LNCaP clone FGC (cell line): ENCODE measurements at regions not wholly inside any gene's neighbourhood (a gene's known extent, or its start where the extent isn't known, plus 50 kb on each side); places are given as distances from the start of the nearest gene placed in this dataset.

Experiments used
- DNase-seq: peaks from one replicate; pipeline ENCODE4 v3.0.0-alpha.2; 2011; ENCODE audit warnings: low read depth
- H3K4me3 ChIP-seq: 2 replicates; pipeline ENCODE4 v1.5.1; 2011; ENCODE audit warnings: mild to moderate bottlenecking, low read depth, low read length, control low read depth
- TF ChIP-seq, protein P1 (sequence below): IDR thresholded peaks from 2 replicates; pipeline ENCODE4 v1.5.1; 2012; ENCODE audit warnings: mild to moderate bottlenecking; ENCODE audit not compliant: control insufficient read depth, insufficient read depth; ENCODE audit errors: extremely low read depth

GRCh38 chr6:138570725-138571029 is 71.4 kb upstream of the NHSL1 start:
- DNase-seq = no peak
- H3K4me3 ChIP-seq = no peak overlapping the region
- TF ChIP-seq, protein P1, sequence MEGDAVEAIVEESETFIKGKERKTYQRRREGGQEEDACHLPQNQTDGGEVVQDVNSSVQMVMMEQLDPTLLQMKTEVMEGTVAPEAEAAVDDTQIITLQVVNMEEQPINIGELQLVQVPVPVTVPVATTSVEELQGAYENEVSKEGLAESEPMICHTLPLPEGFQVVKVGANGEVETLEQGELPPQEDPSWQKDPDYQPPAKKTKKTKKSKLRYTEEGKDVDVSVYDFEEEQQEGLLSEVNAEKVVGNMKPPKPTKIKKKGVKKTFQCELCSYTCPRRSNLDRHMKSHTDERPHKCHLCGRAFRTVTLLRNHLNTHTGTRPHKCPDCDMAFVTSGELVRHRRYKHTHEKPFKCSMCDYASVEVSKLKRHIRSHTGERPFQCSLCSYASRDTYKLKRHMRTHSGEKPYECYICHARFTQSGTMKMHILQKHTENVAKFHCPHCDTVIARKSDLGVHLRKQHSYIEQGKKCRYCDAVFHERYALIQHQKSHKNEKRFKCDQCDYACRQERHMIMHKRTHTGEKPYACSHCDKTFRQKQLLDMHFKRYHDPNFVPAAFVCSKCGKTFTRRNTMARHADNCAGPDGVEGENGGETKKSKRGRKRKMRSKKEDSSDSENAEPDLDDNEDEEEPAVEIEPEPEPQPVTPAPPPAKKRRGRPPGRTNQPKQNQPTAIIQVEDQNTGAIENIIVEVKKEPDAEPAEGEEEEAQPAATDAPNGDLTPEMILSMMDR = no peak

DNA sequence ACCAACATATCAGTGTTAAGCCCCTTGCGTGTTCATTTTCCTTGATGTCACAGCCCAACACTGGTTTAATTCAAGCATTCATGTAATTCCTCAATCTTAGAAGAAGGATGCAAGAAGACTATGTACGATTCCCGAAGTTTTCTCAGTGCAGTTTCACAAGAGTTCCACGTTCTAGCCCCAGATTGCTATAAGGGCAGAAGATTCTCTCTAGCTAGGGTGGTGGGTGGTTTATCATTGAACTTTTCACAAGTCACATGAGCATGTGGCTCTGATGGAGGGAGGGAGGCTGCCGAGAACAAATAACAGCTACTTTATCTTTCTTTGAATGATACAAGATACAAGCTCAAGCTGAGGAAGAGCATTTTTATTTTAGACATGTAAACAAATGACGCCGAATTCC is 71.9 kb upstream of the NHSL1 start:
- H3K4me3 ChIP-seq = no peak overlapping the region
- TF ChIP-seq, protein P1 = no peak
- no peak for DNase-seq

- no peak for DNase-seq
- TF ChIP-seq, protein P1 = no peak
- H3K4me3 ChIP-seq = peak overlapping the region; percentile 48
These were observed 72.4 kb upstream of the NHSL1 start for GRCh38 chr6:138571585-138572166.

DNA sequence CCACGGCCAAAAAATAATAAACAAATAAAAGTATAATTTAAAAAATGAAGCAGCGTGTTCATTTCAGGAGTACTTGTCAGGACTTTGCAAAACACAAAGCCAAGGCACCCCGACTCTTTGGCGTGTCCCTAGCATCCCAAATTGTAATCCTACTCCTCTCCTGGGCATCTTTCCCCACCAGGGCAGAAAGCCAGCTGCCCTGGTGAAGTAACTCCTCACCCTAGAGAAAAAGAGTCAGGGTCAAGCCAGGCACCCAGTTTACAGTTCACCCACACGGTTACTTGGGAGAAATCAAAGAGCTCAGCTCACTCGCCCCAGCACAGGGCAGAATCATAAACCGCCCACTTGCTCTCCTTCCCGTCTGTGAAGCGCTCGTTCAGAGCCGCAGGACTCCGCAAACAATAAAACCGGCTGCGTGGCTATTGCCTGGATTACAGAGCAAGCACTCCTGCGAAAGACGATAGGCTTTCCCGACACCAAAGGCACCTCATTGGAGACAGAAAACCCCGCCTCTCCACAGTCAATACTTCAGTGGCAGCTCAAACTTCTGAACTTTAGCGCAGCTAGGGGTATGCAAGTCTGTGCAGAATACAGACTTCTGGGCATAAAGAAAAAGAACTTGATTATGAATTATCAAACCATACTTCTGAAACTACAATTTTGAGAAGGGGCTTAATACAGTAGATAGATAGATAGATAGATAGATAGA is 73.0 kb upstream of the NHSL1 start:
- H3K4me3 ChIP-seq = peak overlapping the region; percentile 48
- peak; percentile 89 for DNase-seq
- TF ChIP-seq, protein P1 = no peak

- peak overlapping the region; percentile 48 for H3K4me3 ChIP-seq
- no peak for DNase-seq
- TF ChIP-seq, protein P1 = no peak
These were observed 73.6 kb upstream of the NHSL1 start for GRCh38 chr6:138572885-138573284.

DNA sequence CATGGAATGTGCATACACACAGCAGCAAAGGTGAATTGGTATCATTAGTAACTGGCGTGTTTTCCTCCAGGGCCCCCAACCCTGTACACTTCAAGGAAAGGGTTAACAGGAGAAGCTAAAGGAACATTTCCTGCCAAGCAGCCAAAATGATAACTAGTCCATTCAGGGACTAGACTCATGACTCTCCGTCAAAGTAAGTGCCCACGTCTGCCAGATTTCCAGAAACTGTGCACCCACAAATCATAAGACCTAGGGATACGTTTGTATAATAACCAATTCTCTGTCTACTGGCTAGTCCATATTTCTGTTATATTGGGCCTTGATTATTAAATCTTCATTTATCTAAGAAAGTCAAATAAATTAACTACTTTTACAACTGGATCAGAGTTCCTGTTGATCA is 76.0 kb upstream of the NHSL1 start:
- TF ChIP-seq, protein P1 = no peak
- no peak for DNase-seq
- H3K4me3 ChIP-seq = no peak overlapping the region

GRCh38 chr6:138576313-138576712 is 77.0 kb upstream of the NHSL1 start:
- no peak for DNase-seq
- TF ChIP-seq, protein P1 = no peak
- no peak overlapping the region for H3K4me3 ChIP-seq
